ENCODE measurements at regions not wholly inside any gene's neighbourhood (a gene's known extent, or its start where the extent isn't known, plus 50 kb on each side); places are given as distances from the start of the nearest gene placed in this dataset.
"Not testable (repeated sequence)": the region's sequence is repeated elsewhere in the genome, so short reads cannot be mapped to it uniquely, and the experiment has no call there.

GRCh38 chr3:187795207-187795960 is 50.1 kb upstream of the BCL6 start:
- DNase-seq = no peak

GRCh38 chr3:187798126-187798525 is 52.9 kb upstream of the BCL6 start:
- no peak for DNase-seq

- no peak for DNase-seq
These were observed 53.6 kb upstream of the BCL6 start for GRCh38 chr3:187798531-187799530.

GRCh38 chr3:187799942-187800641 is 54.8 kb upstream of the BCL6 start:
- no peak for DNase-seq

- no peak for DNase-seq
These were observed 55.9 kb upstream of the BCL6 start for GRCh38 chr3:187801152-187801551.

GRCh38 chr3:187802203-187802927 is 57.1 kb upstream of the BCL6 start:
- no peak for DNase-seq

- peak; percentile 52 for DNase-seq
These were observed 57.6 kb upstream of the BCL6 start for GRCh38 chr3:187802928-187803259.

- DNase-seq = no peak
These were observed 59.0 kb upstream of the BCL6 start for GRCh38 chr3:187804120-187804744.

- no peak for DNase-seq
These were observed 59.5 kb upstream of the BCL6 start for GRCh38 chr3:187804745-187805121.

- DNase-seq = no peak
These were observed 60.5 kb upstream of the BCL6 start for GRCh38 chr3:187805774-187806173.

GRCh38 chr3:187807086-187807862 is 62.0 kb upstream of the BCL6 start:
- DNase-seq = peak; percentile 43

GRCh38 chr3:187808527-187808895 is 63.2 kb upstream of the BCL6 start:
- DNase-seq = no peak

GRCh38 chr3:187809612-187809991 is 64.3 kb upstream of the BCL6 start:
- no peak for DNase-seq

GRCh38 chr3:187810021-187810446 is 64.8 kb upstream of the BCL6 start:
- no peak for DNase-seq

GRCh38 chr3:187811585-187812250 is 66.5 kb upstream of the BCL6 start:
- DNase-seq = no peak

- DNase-seq = no peak
These were observed 67.2 kb upstream of the BCL6 start for GRCh38 chr3:187812496-187812895.

GRCh38 chr3:187813198-187813597 is 67.9 kb upstream of the BCL6 start:
- DNase-seq = no peak

- not testable (repeated sequence) for DNase-seq
These were observed 72.5 kb upstream of the BCL6 start for GRCh38 chr3:187817766-187818165.

GRCh38 chr3:187821616-187822317 is 76.5 kb upstream of the BCL6 start:
- no peak for DNase-seq

GRCh38 chr3:187822402-187822801 is 77.1 kb upstream of the BCL6 start:
- DNase-seq = no peak

All from stimulated activated CD4-positive, alpha-beta T cell treated with anti-CD3 and anti-CD28 coated beads, Interleukin-4, amount 100 ng/mL, for 1 hour (primary cell).